ENCODE measurements at regions not wholly inside any gene's neighbourhood (a gene's known extent, or its start where the extent isn't known, plus 50 kb on each side); places are given as distances from the start of the nearest gene placed in this dataset.

DNA sequence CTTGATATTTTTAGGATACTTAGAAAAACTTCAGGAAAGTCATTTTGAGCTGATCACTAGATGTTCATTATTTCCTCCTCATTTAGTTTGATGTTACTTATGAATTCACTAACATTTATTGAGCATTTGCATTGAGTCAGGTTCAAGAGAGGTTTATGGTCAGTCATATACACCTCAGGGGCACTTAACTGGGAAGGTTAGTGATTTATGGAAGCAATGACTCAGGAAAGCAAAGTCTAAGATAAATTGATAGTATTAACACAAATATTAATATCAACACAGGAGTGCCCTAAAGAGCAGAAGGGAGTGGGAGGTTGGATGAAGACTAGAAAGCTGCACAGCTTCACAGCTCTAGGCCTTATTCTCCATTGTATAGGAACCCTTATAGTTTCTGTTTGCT lies 177.0 kb upstream of the TNFAIP3 start:
- DNase-seq (ENCODE audit: low read depth): no peak

GRCh38 chr6:137690721-137691120 lies 176.3 kb upstream of the TNFAIP3 start:
- DNase-seq (ENCODE audit: low read depth): no peak

DNA sequence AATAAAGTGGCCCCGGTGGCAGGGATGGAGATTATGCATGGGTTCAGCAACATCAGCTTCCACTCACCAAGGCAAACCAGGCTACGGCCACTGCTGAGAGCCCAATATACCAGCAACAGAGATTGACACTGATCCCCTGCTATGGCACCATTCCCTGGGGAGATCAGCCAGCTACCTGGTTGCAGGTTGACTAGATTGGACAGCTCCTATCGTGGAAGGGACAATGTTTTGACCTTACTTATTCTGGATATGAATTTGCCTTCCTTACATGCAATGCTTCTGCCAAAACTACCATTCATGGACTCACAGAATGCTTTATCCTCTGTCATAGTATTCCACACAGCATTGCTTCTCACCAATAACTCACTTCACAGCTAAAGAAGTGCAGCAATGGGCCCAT lies 174.8 kb upstream of the TNFAIP3 start:
- DNase-seq (ENCODE audit: low read depth): no peak

GRCh38 chr6:137692806-137693205 lies 174.3 kb upstream of the TNFAIP3 start:
- peak; percentile 87 for DNase-seq (ENCODE audit: low read depth)

DNA sequence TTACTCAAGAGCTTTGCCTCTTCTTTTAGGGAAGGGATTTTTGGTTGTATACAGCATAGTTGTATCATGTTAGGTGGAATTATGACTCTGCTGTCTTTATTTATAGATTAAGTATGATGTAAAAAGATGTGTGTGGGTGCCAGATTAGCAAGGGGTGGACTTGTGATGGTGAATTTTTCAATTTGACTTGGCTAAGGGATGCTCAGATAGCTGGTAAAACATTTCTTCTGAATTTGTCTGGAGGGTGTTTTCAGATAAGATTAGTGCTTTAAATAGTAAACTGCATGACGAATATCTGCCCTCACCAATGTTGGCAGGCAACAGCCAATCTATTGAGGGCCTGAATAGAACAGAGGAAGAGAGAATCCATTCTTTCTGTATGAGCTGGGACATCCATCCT lies 173.3 kb upstream of the TNFAIP3 start:
- peak; percentile 57 for DNase-seq (ENCODE audit: low read depth)

DNA sequence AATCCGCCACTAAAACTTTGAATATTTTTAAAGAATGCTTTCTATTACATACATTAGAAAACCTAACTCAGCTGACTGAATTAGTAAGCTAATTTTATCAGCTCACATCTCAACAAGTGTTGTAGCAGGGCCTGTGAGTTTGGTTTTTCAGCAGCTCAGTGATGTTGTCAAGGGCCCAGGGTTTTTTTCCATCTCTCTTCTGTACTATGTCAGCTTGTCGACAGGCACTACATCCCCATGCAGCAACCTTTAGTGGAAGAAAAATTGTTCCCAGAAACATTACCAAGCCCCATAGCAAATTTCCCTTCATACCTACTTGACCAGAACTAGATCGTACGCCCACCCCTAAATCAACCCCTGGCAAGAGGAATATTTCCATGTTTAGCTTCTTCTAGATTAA lies 170.3 kb upstream of the TNFAIP3 start:
- DNase-seq (ENCODE audit: low read depth): no peak

- peak; percentile 90 for DNase-seq (ENCODE audit: low read depth)
These were observed 169.7 kb upstream of the TNFAIP3 start for GRCh38 chr6:137697267-137697938.

DNA sequence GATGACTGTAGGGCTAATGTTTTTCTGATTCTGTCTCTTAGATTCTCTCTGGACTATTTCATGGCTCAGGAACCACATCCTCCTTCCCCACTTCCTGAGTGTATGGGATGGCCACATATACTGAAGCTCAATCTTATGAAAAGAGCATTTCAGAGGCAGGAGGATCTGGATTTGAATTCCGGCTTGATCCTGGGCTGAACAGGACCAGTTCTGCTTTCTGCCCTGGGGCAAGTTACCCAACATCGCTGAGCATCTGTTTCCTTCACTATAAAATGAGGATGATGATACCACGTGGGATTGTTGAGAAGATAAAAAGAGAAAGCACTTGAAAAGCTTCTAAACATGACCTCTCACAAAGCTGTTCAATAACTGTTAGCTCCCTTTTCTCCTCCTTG lies 168.4 kb upstream of the TNFAIP3 start:
- DNase-seq (ENCODE audit: low read depth): peak; percentile 59

DNA sequence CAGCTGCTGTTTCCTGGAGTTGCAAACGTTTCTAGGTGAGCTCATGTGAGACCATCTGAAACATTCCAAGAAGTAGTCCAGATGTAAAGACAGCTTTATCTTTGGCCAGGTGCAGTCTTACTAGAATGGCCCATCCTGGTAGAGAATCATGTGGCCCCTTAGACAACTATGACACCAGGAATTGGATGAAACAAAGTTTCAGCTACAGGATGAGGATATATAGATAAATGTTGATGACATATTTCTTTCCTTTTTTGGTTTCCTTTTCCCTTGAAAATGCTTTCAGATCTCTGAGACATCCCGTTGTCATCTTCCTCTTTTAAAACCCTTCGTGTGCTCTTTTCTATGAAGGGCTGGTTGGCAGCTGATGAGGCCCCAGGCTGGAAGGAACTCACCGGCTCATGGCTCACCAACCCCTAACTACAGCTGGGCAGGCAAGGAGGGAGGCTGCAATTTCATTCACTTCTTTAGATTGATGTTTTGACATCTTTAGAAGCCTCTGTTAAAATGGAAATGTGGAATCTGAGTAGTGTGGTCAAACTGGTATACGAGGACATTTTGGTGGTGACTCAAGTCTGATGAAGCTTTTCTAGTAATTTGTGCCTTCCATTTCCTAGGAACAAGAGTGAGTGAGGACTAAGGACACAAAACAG lies 167.9 kb upstream of the TNFAIP3 start:
- DNase-seq (ENCODE audit: low read depth): peak; percentile 69

DNA sequence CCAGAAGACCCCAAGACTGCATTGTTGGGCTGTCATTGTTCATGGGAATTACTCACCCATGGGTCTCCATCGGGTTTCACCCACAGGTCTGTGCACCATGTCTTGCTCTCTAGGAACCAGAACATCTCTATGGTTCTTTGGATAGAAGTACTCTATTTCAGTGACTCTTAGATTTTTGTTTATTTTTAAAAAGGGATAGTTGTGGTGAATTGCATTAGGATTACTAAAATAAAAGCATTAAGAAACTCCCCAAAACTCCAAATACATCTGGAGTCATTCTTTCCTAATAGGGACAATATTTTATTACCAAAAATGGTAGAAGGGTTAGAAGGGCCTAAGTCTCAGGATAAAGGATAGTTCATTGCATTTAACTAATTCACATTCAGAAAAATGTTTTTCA lies 166.9 kb upstream of the TNFAIP3 start:
- DNase-seq (ENCODE audit: low read depth): no peak

DNA sequence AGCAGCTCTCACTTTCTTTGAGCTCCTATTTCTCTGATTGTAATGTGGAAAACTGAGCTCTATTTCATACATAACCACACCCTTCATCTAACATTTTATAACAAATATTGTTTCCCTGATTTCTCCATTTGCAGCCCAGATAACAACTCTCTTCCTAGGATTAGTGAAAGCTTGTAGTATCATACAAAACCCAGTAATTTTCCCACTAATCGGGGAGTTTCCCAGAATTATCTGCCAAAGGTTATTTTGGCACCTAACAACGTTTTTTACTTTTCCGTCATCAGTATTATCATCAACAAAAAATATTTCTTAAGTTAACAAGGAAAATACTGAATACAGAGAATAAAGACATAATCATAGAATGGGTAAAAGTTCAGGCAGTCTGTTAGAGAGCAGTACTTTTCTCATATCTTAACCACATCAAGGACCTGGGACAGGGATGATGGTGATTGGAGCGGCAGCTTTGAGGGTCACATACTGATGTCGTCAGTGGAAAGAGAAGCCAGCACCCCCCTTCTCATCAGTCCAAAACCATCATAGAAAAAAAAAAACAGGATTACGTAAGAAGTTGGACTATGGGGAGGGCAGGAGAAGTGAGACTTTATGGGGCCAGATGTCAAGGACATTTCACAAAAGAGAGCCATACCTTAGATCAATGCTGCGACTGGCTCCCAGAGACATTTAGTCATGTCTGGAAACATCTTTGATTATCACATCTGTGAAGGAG lies 166.1 kb upstream of the TNFAIP3 start:
- DNase-seq (ENCODE audit: low read depth): no peak

DNA sequence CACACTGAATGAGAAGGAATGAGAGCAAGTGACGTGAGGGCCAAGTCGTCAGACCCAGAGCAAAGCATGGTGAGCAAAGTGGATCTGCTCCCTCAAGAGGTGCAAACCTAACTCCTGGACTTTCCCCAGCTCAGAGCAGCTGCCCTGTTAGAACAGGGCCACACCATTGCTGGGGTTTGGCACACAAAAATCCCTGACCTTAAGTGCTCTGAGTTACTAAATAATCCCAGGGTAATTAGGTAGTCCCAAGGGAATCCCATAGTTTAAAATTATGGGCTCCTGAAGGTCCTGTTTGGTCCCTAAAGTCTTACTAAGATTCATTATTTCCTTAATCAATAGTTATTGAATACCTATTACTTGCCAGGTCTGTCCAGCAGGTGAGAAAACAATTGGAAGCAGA lies 165.1 kb upstream of the TNFAIP3 start:
- no peak for DNase-seq (ENCODE audit: low read depth)

- no peak for DNase-seq (ENCODE audit: low read depth)
These were observed 164.2 kb upstream of the TNFAIP3 start for GRCh38 chr6:137702791-137703424.

- DNase-seq (ENCODE audit: low read depth): no peak
These were observed 162.3 kb upstream of the TNFAIP3 start for GRCh38 chr6:137704802-137705159.

DNA sequence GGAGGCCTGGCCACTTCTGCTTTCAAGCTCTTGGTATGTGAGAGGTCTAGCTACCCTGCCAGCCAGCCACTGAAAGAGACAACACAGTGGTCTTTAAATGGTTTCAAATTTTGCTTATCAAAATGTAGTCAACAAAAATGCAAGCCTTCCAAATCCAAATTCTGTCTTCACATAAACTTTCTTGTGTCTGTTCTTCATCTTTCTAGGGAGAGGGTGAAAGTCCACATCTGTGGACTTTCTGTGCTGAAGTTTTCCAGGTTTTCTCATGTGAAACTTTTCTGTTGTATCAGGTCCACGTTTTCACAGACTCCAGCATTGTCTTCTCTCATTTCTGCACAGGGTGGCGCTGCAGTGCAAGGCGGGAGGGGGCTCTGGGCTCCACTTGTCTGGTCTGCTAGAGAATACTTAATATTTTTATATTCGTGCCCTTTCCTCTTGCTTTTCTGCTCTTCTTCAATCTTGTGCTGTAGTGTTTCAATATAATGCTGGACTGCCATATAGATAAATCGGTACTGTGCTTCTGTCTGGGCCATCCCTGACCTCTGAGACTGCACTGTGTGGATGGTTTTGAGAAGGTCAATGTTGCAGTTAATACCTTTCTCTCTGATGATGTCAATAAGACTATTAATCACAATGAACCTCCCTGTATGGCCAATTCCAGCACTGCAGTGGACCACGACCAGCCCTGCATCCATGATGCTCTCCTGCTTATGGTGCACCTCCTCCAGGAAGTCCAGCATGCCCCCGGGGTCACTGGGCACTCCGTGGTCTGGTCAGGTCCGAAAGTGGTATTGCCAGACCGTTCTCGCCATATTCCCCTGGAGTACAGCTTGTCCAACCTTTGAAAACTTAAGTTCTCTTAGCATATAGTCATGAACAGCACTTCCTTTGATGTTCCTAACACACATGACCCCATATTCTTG lies 161.6 kb upstream of the TNFAIP3 start:
- DNase-seq (ENCODE audit: low read depth): peak; percentile 61

GRCh38 chr6:137706083-137706750 lies 160.8 kb upstream of the TNFAIP3 start:
- DNase-seq (ENCODE audit: low read depth): no peak

DNA sequence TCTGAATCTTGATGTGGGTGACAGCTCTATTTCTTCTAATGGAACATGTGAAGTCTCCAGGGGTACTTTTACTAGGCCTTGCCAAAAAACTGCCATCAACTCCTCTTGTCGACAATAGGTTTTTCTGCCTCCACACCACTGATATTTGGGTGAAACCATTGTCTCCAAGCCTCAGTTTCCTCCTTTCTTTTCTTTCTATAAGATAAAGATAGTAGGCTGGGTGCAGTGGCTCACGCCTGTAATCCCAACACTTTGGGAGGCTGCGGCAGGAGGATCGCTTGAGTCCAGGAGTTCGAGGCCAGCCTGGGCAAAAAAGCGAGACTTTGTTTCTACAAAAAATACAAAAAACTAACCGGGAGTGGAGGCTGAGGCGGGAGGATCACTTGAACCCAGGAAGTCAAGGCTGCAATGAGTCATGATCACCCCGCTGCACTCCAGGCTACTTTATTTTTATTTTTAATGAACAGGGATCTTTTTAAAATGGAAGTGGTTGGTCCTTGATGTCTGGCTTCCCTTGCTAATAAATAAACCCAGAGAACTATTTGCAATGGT lies 159.9 kb upstream of the TNFAIP3 start:
- no peak for DNase-seq (ENCODE audit: low read depth)

DNA sequence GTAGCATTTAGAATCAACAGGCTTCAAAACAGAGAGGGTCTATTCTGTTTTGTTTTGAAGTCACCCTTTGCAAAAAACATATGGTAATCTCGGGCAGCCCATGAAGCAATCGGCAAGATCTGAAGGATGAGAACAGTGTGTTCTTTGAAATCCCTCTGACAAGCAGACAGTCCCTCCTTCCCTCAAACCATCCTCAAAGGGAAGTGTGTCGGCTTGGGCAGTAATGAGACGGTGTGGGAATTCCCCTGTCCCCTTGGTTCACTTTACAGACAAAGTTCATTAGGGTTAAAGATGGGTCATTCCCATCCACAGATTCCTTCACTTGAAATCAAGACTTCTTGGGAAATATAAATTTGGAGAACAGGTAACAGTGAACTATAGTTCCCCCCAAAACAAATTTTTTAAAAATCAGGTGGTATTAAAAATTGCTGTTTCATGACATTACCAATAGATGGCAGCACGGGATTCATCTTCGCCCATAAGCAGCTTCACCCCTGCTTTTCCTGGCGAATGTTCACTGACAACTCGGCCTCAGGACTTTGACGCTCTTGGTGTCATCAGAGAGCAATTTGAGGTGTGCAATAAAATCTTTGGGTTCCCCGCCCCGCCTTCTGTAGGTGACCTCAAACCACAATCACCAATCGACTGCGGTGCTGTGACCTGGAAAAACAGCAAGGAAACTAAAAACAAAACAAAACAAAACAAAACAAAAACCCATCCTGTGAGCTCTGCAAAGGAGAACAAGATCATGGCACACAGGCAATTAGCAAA lies 159.3 kb upstream of the TNFAIP3 start:
- peak; percentile 90 for DNase-seq (ENCODE audit: low read depth)

DNA sequence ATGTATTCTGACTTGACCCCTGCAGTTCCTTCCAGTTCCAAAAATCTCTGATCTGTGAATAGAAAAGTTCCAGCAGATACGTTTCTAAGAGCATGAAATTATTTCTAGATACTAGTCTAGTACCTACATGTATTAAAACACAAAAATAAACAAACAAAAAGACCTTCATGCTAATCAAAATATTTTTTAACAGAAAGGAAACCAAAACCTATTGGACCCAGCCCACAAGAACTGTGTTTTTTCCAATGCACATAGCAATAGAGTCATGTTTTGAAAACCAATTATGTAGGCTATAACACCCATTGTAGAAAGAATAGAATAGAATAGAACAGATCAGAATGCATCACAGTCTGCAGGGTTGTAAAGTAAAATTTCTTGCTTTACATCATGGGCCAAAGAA lies 158.6 kb upstream of the TNFAIP3 start:
- no peak for DNase-seq (ENCODE audit: low read depth)
